SK-N-SH (cell line): ENCODE measurements at regions not wholly inside any gene's neighbourhood (a gene's known extent, or its start where the extent isn't known, plus 50 kb on each side); places are given as distances from the start of the nearest gene placed in this dataset.
"Not testable (repeated sequence)": the region's sequence is repeated elsewhere in the genome, so short reads cannot be mapped to it uniquely, and the experiment has no call there.

Source experiments
- CTCF ChIA-PET: fragments of 300-600, 350-600 bp; formaldehyde crosslinking; extraction: SDS; loops from one replicate; lab custom pipeline; 2021; lab: Yijun Ruan, JAX
- POLR2A ChIA-PET: fragments of 350-600 bp; sonication (Branson Sonifier 250); formaldehyde crosslinking; extraction: SDS; loops from one replicate; lab custom pipeline; 2020; ENCODE audit warnings: antibody characterized with exemption, inconsistent platforms; lab: Yijun Ruan, JAX
- DNase-seq: peaks from one replicate; pipeline ENCODE4 v3.0.0; 2012
- H2AFZ ChIP-seq: fragments of 200-600 bp; sonication (generic); 2 replicates; pipeline ENCODE4 v1.8.1; 2016; ENCODE audit warnings: antibody characterized with exemption, mild to moderate bottlenecking, low read depth
- H3F3A ChIP-seq: fragments of 200-600 bp; sonication (generic); replicated peaks from 2 replicates; pipeline ENCODE3; 2016; ENCODE audit warnings: antibody characterized with exemption, mild to moderate bottlenecking; ENCODE audit not compliant: insufficient read depth
- H3K27ac ChIP-seq, 2 experiments: fragments of 200-500 bp in 1 of 2; fragments of 200-600 bp in 1 of 2; sonication (Bioruptor generic) in 1 of 2; sonication (generic), shearing (Covaris generic) in 1 of 2; 2 replicates each; pipeline versions ENCODE4 v1.5.1 to v1.6.1; 2014 to 2016; ENCODE audit warnings: low read depth in 2 of 2, inconsistent platforms in 1 of 2, low read length in 1 of 2, mild to moderate bottlenecking in 1 of 2, mixed read lengths in 1 of 2
- H3K27me3 ChIP-seq: fragments of 200-600 bp; sonication (generic), shearing (Covaris generic); 2 replicates; pipeline ENCODE4 v1.6.1; 2016; ENCODE audit warnings: mixed run types; ENCODE audit not compliant: insufficient read depth
- H3K36me3 ChIP-seq, 2 experiments: fragments of 200-500 bp in 1 of 2; fragments of 200-600 bp in 1 of 2; sonication (Bioruptor generic) in 1 of 2; sonication (generic) in 1 of 2; replicated peaks in 1 of 2; 2 replicates each; pipeline versions ENCODE3 to v1.5.1; 2014 to 2016; ENCODE audit warnings: low read length in 1 of 2, mild to moderate bottlenecking in 1 of 2; ENCODE audit not compliant: insufficient read depth in 2 of 2, control insufficient read depth in 1 of 2
- H3K4me1 ChIP-seq, 2 experiments: fragments of 200-500 bp in 1 of 2; fragments of 200-600 bp in 1 of 2; sonication (Bioruptor generic) in 1 of 2; sonication (generic), shearing (Covaris generic) in 1 of 2; 2 replicates each; pipeline versions ENCODE4 v1.5.1 to v1.6.1; 2014 to 2016; ENCODE audit warnings: low read depth in 1 of 2, low read length in 1 of 2, mixed run types in 1 of 2; ENCODE audit not compliant: insufficient read depth in 2 of 2, control insufficient read depth in 1 of 2
- H3K4me2 ChIP-seq: fragments of 200-600 bp; sonication (generic), shearing (Covaris generic); 2 replicates; pipeline ENCODE4 v1.6.1; 2017; ENCODE audit warnings: mixed run types
- H3K4me3 ChIP-seq, 2 experiments: fragments of 200-500 bp in 1 of 2; fragments of 200-600 bp in 1 of 2; sonication (Bioruptor generic) in 1 of 2; sonication (generic), shearing (Covaris generic) in 1 of 2; 2 replicates each; pipeline versions ENCODE4 v1.5.1 to v1.8.1; 2014 to 2016; ENCODE audit warnings: low read depth in 2 of 2, inconsistent platforms in 1 of 2, low read length in 1 of 2, mild to moderate bottlenecking in 1 of 2, mixed read lengths in 1 of 2, moderate library complexity in 1 of 2
- H3K79me2 ChIP-seq: fragments of 200-600 bp; sonication (generic); 2 replicates; pipeline ENCODE4 v1.8.1; 2017; ENCODE audit warnings: mild to moderate bottlenecking; ENCODE audit not compliant: insufficient read depth
- H3K9ac ChIP-seq: fragments of 200-600 bp; sonication (generic); 2 replicates; pipeline ENCODE4 v1.6.1; 2017; ENCODE audit warnings: mixed run types
- H3K9me2 ChIP-seq: fragments of 200-600 bp; sonication (generic); 2 replicates; pipeline ENCODE4 v1.6.1; 2017; ENCODE audit warnings: mixed run types
- H3K9me3 ChIP-seq: fragments of 200-600 bp; sonication (generic); 2 replicates; pipeline ENCODE4 v1.6.1; 2017; ENCODE audit warnings: mixed run types, mild to moderate bottlenecking, moderate library complexity
- H4K20me1 ChIP-seq: fragments of 200-600 bp; sonication (generic); 2 replicates; pipeline ENCODE4 v1.6.1; 2017; ENCODE audit warnings: mild to moderate bottlenecking, mixed run types; ENCODE audit not compliant: insufficient read depth
- NFIC ChIP-seq: IDR thresholded peaks from 2 replicates; pipeline ENCODE4 v1.4.0; 2012; ENCODE audit warnings: borderline replicate concordance
- PBX3 ChIP-seq: IDR thresholded peaks from 2 replicates; pipeline ENCODE4; 2012
- RFX5 ChIP-seq: IDR thresholded peaks from 2 replicates; pipeline ENCODE4 v1.6.1; 2012; ENCODE audit warnings: mild to moderate bottlenecking, improper control_type of control experiment, low read length
- RXRA ChIP-seq: IDR thresholded peaks from 2 replicates; pipeline ENCODE4 v1.4.0; 2012; ENCODE audit warnings: low read depth, mild to moderate bottlenecking, borderline replicate concordance
- SIN3A ChIP-seq: IDR thresholded peaks from 2 replicates; pipeline ENCODE4 v1.6.1; 2012; ENCODE audit warnings: low read depth, mild to moderate bottlenecking, low read length, moderate library complexity, borderline replicate concordance
- TAF1 ChIP-seq: IDR thresholded peaks from 2 replicates; pipeline ENCODE4 v1.6.1; 2012; ENCODE audit warnings: low read depth, mild to moderate bottlenecking, low read length, moderate library complexity, borderline replicate concordance
- USF1 ChIP-seq: IDR thresholded peaks from 2 replicates; pipeline ENCODE4 v1.4.0; 2012; ENCODE audit warnings: low read depth, borderline replicate concordance
- YY1 ChIP-seq: IDR thresholded peaks from 2 replicates; pipeline ENCODE4 v1.4.0; 2012; ENCODE audit warnings: low read depth, mild to moderate bottlenecking
- WGBS: methylation state at CpG from one replicate; pipeline ENCODE4 v1.1.6; 2017; ENCODE audit warnings: low lambda C conversion rate; 5-methylcytosine and 5-hydroxymethylcytosine counted together
- TF ChIP-seq, protein P1 (sequence below): IDR thresholded peaks from 2 replicates; pipeline ENCODE4 v1.4.0; 2012; ENCODE audit warnings: low read depth, borderline replicate concordance

- no peak for TF ChIP-seq PBX3
- TF ChIP-seq TAF1, result no peak
- TF ChIP-seq SIN3A, result no peak
- TF ChIP-seq, all 33 proteins: peak for 0
Observed at GRCh38 chr4:187739771-187740170, 255.8 kb upstream of the ZFP42 start (continued).

- no peak for DNase-seq
- Histone ChIP-seq H3K4me1 (no peaks in the 10 kb centered on the region), H3K36me3 (no peaks in the 10 kb centered on the region), H2AFZ (no peak overlapping the region), H3K27me3 (no peaks in the 10 kb centered on the region; the same call in 1 of the 2 replicates), H3K4me2 (no peak overlapping the region), H3K9ac (no peak overlapping the region), H3K9me3 (no peaks in the 10 kb centered on the region), H3F3A (no peaks in the 10 kb centered on the region), H3K9me2 (no peaks in the 10 kb centered on the region; the same call in 1 of the 2 replicates), H3K79me2 (no peaks in the 10 kb centered on the region), H3K27ac (no peak overlapping the region), H3K4me3 (no peak overlapping the region), H4K20me1 (no peaks in the 10 kb centered on the region)
- TF ChIP-seq YY1 (no peak), RXRA (no peak), RFX5 (no peak), NFIC (no peak), USF1 (no peak)
- TF ChIP-seq, protein P1, sequence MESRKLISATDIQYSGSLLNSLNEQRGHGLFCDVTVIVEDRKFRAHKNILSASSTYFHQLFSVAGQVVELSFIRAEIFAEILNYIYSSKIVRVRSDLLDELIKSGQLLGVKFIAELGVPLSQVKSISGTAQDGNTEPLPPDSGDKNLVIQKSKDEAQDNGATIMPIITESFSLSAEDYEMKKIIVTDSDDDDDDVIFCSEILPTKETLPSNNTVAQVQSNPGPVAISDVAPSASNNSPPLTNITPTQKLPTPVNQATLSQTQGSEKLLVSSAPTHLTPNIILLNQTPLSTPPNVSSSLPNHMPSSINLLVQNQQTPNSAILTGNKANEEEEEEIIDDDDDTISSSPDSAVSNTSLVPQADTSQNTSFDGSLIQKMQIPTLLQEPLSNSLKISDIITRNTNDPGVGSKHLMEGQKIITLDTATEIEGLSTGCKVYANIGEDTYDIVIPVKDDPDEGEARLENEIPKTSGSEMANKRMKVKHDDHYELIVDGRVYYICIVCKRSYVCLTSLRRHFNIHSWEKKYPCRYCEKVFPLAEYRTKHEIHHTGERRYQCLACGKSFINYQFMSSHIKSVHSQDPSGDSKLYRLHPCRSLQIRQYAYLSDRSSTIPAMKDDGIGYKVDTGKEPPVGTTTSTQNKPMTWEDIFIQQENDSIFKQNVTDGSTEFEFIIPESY, result no peak
- WGBS, result 42% methylated on average over 9 of the region's 10 CpGs
- POLR2A ChIA-PET, result no interaction called here
- CTCF ChIA-PET, result no interaction called here
Observed at GRCh38 chr4:187744911-187745310, 250.7 kb upstream of the ZFP42 start.

DNA sequence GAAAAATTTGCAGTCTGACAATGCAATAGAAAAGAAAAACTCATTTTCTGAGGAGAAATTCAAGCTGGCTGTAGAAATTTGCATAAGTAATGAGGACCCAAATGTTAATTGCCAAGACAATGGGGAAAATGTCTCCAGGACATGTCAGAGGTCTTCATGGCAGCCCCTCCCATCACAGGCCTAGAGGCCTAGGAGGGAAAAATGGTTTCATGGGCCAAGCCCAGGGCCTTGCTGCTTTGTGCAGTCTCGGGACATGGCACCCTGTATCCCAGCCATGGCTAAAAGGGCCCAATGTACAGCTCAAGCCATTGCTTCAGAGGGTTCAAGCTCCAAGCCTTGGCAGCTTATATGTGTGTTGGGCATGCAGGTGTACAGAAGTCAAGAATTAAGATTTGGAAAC is 244.9 kb upstream of the ZFP42 start:
- H3K27me3 ChIP-seq, H3K79me2 ChIP-seq, CTCF ChIA-PET, H2AFZ ChIP-seq, H3F3A ChIP-seq, H3K4me2 ChIP-seq, H3K9me3 ChIP-seq, H3K9me2 ChIP-seq, DNase-seq, H3K9ac ChIP-seq, POLR2A ChIA-PET, H3K36me3 ChIP-seq, H3K4me1 ChIP-seq, H3K4me3 ChIP-seq, H4K20me1 ChIP-seq, H3K27ac ChIP-seq: not testable (repeated sequence)
- 0% methylated on average over 1 of the region's 1 CpG for WGBS
